ENCODE measurements at regions not wholly inside any gene's neighbourhood (a gene's known extent, or its start where the extent isn't known, plus 50 kb on each side); places are given as distances from the start of the nearest gene placed in this dataset.

- no peak for DNase-seq (ENCODE audit: low spot score in 2 of 2)
- no peaks in the 10 kb centered on the region for H3K4me1 ChIP-seq
- no peak overlapping the region for H3K27ac ChIP-seq
- H3K36me3 ChIP-seq: no peaks in the 10 kb centered on the region
- H3K27me3 ChIP-seq: no peaks in the 10 kb centered on the region
- H3K9me3 ChIP-seq: no peaks in the 10 kb centered on the region
- TF ChIP-seq CTCF (IDR thresholded peaks at IDR 0.05): no peak
- intact Hi-C loops (cut with DNase I): no loop called here
- H3K4me3 ChIP-seq: no peak overlapping the region
Measured at GRCh38 chrX:12042615-12043014, 95.7 kb upstream of the FRMPD4 start.

- no peak overlapping the region for H3K27ac ChIP-seq
- intact Hi-C loops (cut with DNase I): no loop called here
- no peaks in the 10 kb centered on the region for H3K9me3 ChIP-seq
- H3K27me3 ChIP-seq: no peaks in the 10 kb centered on the region
- DNase-seq (ENCODE audit: low spot score in 2 of 2): no peak
- TF ChIP-seq CTCF (IDR thresholded peaks at IDR 0.05): no peak
- no peaks in the 10 kb centered on the region for H3K36me3 ChIP-seq
- no peaks in the 10 kb centered on the region for H3K4me1 ChIP-seq
- no peak overlapping the region for H3K4me3 ChIP-seq
Measured at GRCh38 chrX:12052109-12052508, 86.2 kb upstream of the FRMPD4 start.

- no peak for TF ChIP-seq CTCF (IDR thresholded peaks at IDR 0.05)
- intact Hi-C loops (cut with DNase I): no loop called here
- H3K27me3 ChIP-seq: no peaks in the 10 kb centered on the region
Measured at GRCh38 chrX:12058087-12058486, 80.2 kb upstream of the FRMPD4 start.

GRCh38 chrX:12060489-12061260 lies 77.6 kb upstream of the FRMPD4 start:
- no peak overlapping the region for H3K4me3 ChIP-seq
- intact Hi-C loops (cut with DNase I): no loop called here
- no peaks in the 10 kb centered on the region for H3K36me3 ChIP-seq
- no peaks in the 10 kb centered on the region for H3K27me3 ChIP-seq
- DNase-seq (ENCODE audit: low spot score in 2 of 2): no peak
- TF ChIP-seq CTCF (IDR thresholded peaks at IDR 0.05): no peak
- no peak overlapping the region for H3K27ac ChIP-seq
- no peaks in the 10 kb centered on the region for H3K9me3 ChIP-seq
- H3K4me1 ChIP-seq: no peaks in the 10 kb centered on the region

More at GRCh38 chrX:12058087-12058486, 80.2 kb upstream of the FRMPD4 start:
- H3K4me3 ChIP-seq: no peak overlapping the region
- no peaks in the 10 kb centered on the region for H3K4me1 ChIP-seq
- H3K27ac ChIP-seq: no peak overlapping the region
- H3K9me3 ChIP-seq: no peaks in the 10 kb centered on the region
- no peak for DNase-seq (ENCODE audit: low spot score in 2 of 2)
- H3K36me3 ChIP-seq: no peaks in the 10 kb centered on the region

GRCh38 chrX:12065251-12065650 lies 73.0 kb upstream of the FRMPD4 start:
- DNase-seq (ENCODE audit: low spot score in 2 of 2): no peak
- no peaks in the 10 kb centered on the region for H3K36me3 ChIP-seq

More at GRCh38 chrX:12065251-12065650, 73.0 kb upstream of the FRMPD4 start:
- intact Hi-C loops (cut with DNase I): no loop called here
- H3K4me3 ChIP-seq: no peak overlapping the region
- no peaks in the 10 kb centered on the region for H3K4me1 ChIP-seq
- no peaks in the 10 kb centered on the region for H3K27me3 ChIP-seq
- no peak for TF ChIP-seq CTCF (IDR thresholded peaks at IDR 0.05)
- H3K9me3 ChIP-seq: no peaks in the 10 kb centered on the region
- H3K27ac ChIP-seq: no peak overlapping the region

Measured in ascending aorta (tissue), 2 donors.